DOHH2 (cell line): ENCODE measurements at regions not wholly inside any gene's neighbourhood (a gene's known extent, or its start where the extent isn't known, plus 50 kb on each side); places are given as distances from the start of the nearest gene placed in this dataset.

Source experiments
- H3F3A ChIP-seq: fragments of 200-600 bp; sonication (generic), shearing (Covaris generic); 2 replicates; pipeline ENCODE4 v1.6.0; 2016; ENCODE audit warnings: antibody characterized with exemption, mild to moderate bottlenecking; ENCODE audit not compliant: control insufficient read depth, insufficient read depth
- H3K27ac ChIP-seq: fragments of 200-600 bp; sonication (generic); 2 replicates; pipeline ENCODE4 v1.5.1; 2014; ENCODE audit warnings: low read depth, mild to moderate bottlenecking, low read length, moderate library complexity
- H3K27me3 ChIP-seq: fragments of 200-600 bp; sonication (generic); 2 replicates; pipeline ENCODE4 v1.6.1; 2014; ENCODE audit warnings: mild to moderate bottlenecking, low read length, mixed read lengths; ENCODE audit not compliant: control insufficient read depth
- H3K36me3 ChIP-seq: fragments of 200-600 bp; sonication (generic); 2 replicates; pipeline ENCODE4 v1.6.1; 2014; ENCODE audit warnings: mild to moderate bottlenecking, low read length, moderate library complexity, mixed read lengths; ENCODE audit not compliant: control insufficient read depth
- H3K4me1 ChIP-seq: fragments of 200-600 bp; sonication (generic); 2 replicates; pipeline ENCODE4 v1.6.1; 2014; ENCODE audit warnings: mild to moderate bottlenecking, low read length, mixed read lengths; ENCODE audit not compliant: control insufficient read depth
- H3K4me2 ChIP-seq: fragments of 200-600 bp; sonication (generic); 2 replicates; pipeline ENCODE4 v1.6.0; 2014; ENCODE audit warnings: mild to moderate bottlenecking, low read length, moderate library complexity
- H3K4me3 ChIP-seq: fragments of 200-600 bp; sonication (generic); 2 replicates; pipeline ENCODE4 v1.5.1; 2014; ENCODE audit warnings: mild to moderate bottlenecking, low read length, mixed read lengths
- H3K79me2 ChIP-seq: fragments of 200-600 bp; sonication (generic); 2 replicates; pipeline ENCODE4 v1.6.1; 2014; ENCODE audit warnings: mild to moderate bottlenecking, low read length, mixed read lengths; ENCODE audit not compliant: control insufficient read depth
- H3K9me2 ChIP-seq: fragments of 200-600 bp; sonication (generic); replicated peaks from 2 replicates; pipeline ENCODE4 v1.6.1; 2014; ENCODE audit warnings: mild to moderate bottlenecking, low read length, mixed read lengths; ENCODE audit not compliant: control insufficient read depth
- H3K9me3 ChIP-seq: fragments of 200-600 bp; sonication (generic); 2 replicates; pipeline ENCODE4 v1.6.1; 2014; ENCODE audit warnings: antibody characterized with exemption, low read length, mixed read lengths; ENCODE audit not compliant: control insufficient read depth, insufficient read depth
- H4K20me1 ChIP-seq: fragments of 200-600 bp; sonication (generic); 2 replicates; pipeline ENCODE4 v1.6.0; 2014; ENCODE audit warnings: low read depth, mild to moderate bottlenecking, antibody characterized with exemption, low read length, moderate library complexity; ENCODE audit not compliant: control insufficient read depth, insufficient read depth
- CTCF ChIP-seq: fragments of 200-600 bp; sonication (generic); IDR thresholded peaks from one replicate; pipeline ENCODE4 v1.5.1; 2014; ENCODE audit warnings: antibody characterized with exemption, mild to moderate bottlenecking, low read depth, low read length; ENCODE audit not compliant: poor library complexity, severe bottlenecking
- EZH2phosphoT487 ChIP-seq: fragments of 200-600 bp; sonication (generic); IDR thresholded peaks from 2 replicates; pipeline ENCODE4 v1.6.1; 2017; ENCODE audit warnings: borderline replicate concordance, mild to moderate bottlenecking, antibody characterized with exemption, low read length, moderate library complexity, mixed read lengths

GRCh38 chr7:131249483-131249882, 78.2 kb upstream of the MKLN1 start:
- Histone ChIP-seq H3K4me3 (no peak overlapping the region), H3K9me2 (no peaks in the 10 kb centered on the region), H3K4me1 (no peaks in the 10 kb centered on the region), H3K4me2 (no peak overlapping the region), H3K27ac (no peak overlapping the region), H3K27me3 (no peaks in the 10 kb centered on the region), H3K9me3 (peaks cover 9% of the 10 kb centered on the region; the same call in 1 of the 2 replicates), H4K20me1 (no peaks in the 10 kb centered on the region), H3F3A (no peaks in the 10 kb centered on the region), H3K36me3 (no peaks in the 10 kb centered on the region), H3K79me2 (no peaks in the 10 kb centered on the region)
- TF ChIP-seq EZH2phosphoT487 (no peak), CTCF (no peak)

DNA sequence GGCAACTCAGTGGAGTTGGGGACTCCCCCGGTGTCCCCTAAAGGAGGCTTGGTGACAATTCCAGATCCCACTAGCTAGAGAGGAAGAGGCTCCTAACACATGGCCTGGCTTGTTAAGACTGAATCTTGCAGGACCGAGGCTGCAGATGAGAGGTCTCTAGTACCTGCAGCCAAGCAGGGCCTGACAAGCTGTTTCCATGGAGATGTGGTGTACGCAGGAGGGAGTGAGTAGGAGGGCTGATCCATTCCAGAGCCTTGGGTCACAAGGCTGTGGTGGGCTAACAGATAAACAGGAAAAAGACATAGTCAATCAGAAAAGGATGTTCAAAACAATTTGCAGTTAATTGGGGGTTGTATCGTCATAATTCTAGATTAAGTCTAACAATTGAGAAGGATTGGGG, 77.3 kb upstream of the MKLN1 start:
- Histone ChIP-seq H3K4me2 (no peak overlapping the region), H3K27me3 (no peaks in the 10 kb centered on the region), H3K4me1 (no peaks in the 10 kb centered on the region), H3K9me2 (no peaks in the 10 kb centered on the region), H3K79me2 (no peaks in the 10 kb centered on the region), H3K9me3 (peaks cover 16% of the 10 kb centered on the region; the same call in 1 of the 2 replicates), H3K36me3 (no peaks in the 10 kb centered on the region), H3K27ac (no peak overlapping the region), H3F3A (no peaks in the 10 kb centered on the region), H4K20me1 (no peaks in the 10 kb centered on the region), H3K4me3 (no peak overlapping the region)
- TF ChIP-seq CTCF (no peak), EZH2phosphoT487 (no peak)

- Histone ChIP-seq H3K27ac (no peak overlapping the region), H3K4me2 (no peak overlapping the region), H3K9me3 (peaks cover 18% of the 10 kb centered on the region; the same call in 1 of the 2 replicates), H3K4me1 (no peaks in the 10 kb centered on the region), H4K20me1 (no peaks in the 10 kb centered on the region), H3K4me3 (no peak overlapping the region), H3K79me2 (no peaks in the 10 kb centered on the region), H3K9me2 (no peaks in the 10 kb centered on the region), H3K36me3 (no peaks in the 10 kb centered on the region), H3F3A (no peaks in the 10 kb centered on the region), H3K27me3 (no peaks in the 10 kb centered on the region)
- TF ChIP-seq CTCF = no peak
- TF ChIP-seq EZH2phosphoT487 = no peak
Observed at GRCh38 chr7:131251371-131251770, 76.3 kb upstream of the MKLN1 start.

- no peaks in the 10 kb centered on the region for H3F3A ChIP-seq
- H3K27me3 ChIP-seq = no peaks in the 10 kb centered on the region
- H4K20me1 ChIP-seq = no peaks in the 10 kb centered on the region
- no peak overlapping the region for H3K4me2 ChIP-seq
- no peaks in the 10 kb centered on the region for H3K79me2 ChIP-seq
- no peak overlapping the region for H3K4me3 ChIP-seq
- H3K27ac ChIP-seq = no peak overlapping the region
- no peak for TF ChIP-seq EZH2phosphoT487
- TF ChIP-seq CTCF = no peak
- H3K9me3 ChIP-seq = peaks cover 18% of the 10 kb centered on the region; the same call in 1 of the 2 replicates
- H3K9me2 ChIP-seq = no peaks in the 10 kb centered on the region
- H3K36me3 ChIP-seq = no peaks in the 10 kb centered on the region
- H3K4me1 ChIP-seq = no peaks in the 10 kb centered on the region
Observed at GRCh38 chr7:131252976-131253375, 74.7 kb upstream of the MKLN1 start.
